Heart left ventricle (tissue), 16 donors: ENCODE measurements at regions not wholly inside any gene's neighbourhood (a gene's known extent, or its start where the extent isn't known, plus 50 kb on each side); places are given as distances from the start of the nearest gene placed in this dataset.
"Not testable (repeated sequence)": the region's sequence is repeated elsewhere in the genome, so short reads cannot be mapped to it uniquely, and the experiment has no call there.

ENCODE experiments used
- ATAC-seq, 4 donors: fragments of 200-7000 bp; cut with Tn5 transposase; one replicate each; pipeline ENCODE4 v1.9.1; 2020 to 2022; ENCODE audit warnings: moderate library complexity in 4 of 4, mild to moderate bottlenecking in 3 of 4, moderate number of reproducible peaks in 1 of 4
- DNase-seq, 5 donors: peaks; one replicate each; pipeline ENCODE4 v3.0.0-alpha.2; 2020
- H3K27ac ChIP-seq, 12 donors: fragments of 200-600 bp; sonication (generic) in 4 of 12; one replicate each; pipeline versions ENCODE4 v1.5.0 to v1.8.0; 2016 to 2022; ENCODE audit warnings: mild to moderate bottlenecking in 2 of 12
- H3K27me3 ChIP-seq, 9 donors: fragments of 200-600 bp; sonication (generic) in 2 of 9; one replicate each; pipeline versions ENCODE4 v1.5.1 to v1.8.0; 2016 to 2022; ENCODE audit warnings: mild to moderate bottlenecking in 3 of 9
- H3K36me3 ChIP-seq, 9 donors: fragments of 200-600 bp; sonication (generic) in 2 of 9; one replicate each; pipeline versions ENCODE4 v1.5.0 to v1.8.0; 2018 to 2022; ENCODE audit warnings: mild to moderate bottlenecking in 2 of 9
- H3K4me1 ChIP-seq, 12 donors: fragments of 200-600 bp; sonication (generic) in 4 of 12; one replicate each; pipeline versions ENCODE4 v1.5.0 to v1.8.0; 2016 to 2022; ENCODE audit warnings: mild to moderate bottlenecking in 3 of 12
- H3K4me3 ChIP-seq, 12 donors: fragments of 200-600 bp; sonication (generic) in 4 of 12; one replicate each; pipeline versions ENCODE4 v1.5.0 to v1.8.0; 2017 to 2022; ENCODE audit warnings: mild to moderate bottlenecking in 9 of 12, moderate library complexity in 4 of 12
- H3K9me3 ChIP-seq, 12 donors: fragments of 200-600 bp; sonication (generic) in 4 of 12; one replicate each; pipeline versions ENCODE4 v1.5.0 to v1.8.0; 2016 to 2022; ENCODE audit warnings: mild to moderate bottlenecking in 1 of 12
- CTCF ChIP-seq, 12 donors: fragments of 200-600 bp; sonication (generic) in 4 of 12; IDR thresholded peaks; one replicate each; pipeline versions ENCODE4 v1.5.0 to v1.8.0; 2018 to 2022; ENCODE audit warnings: antibody characterized with exemption in 12 of 12, mild to moderate bottlenecking in 5 of 12
- POLR2A ChIP-seq, 2 donors: fragments of 450-650 bp; IDR thresholded peaks; one replicate each; pipeline ENCODE4 v1.6.1; 2017; ENCODE audit warnings: antibody characterized with exemption in 2 of 2, mild to moderate bottlenecking in 2 of 2, moderate library complexity in 2 of 2
- WGBS, 4 donors: extraction: QIAGEN DNeasy Blood & Tissue Kit in 2 of 4; methylation state at CpG; one replicate each; pipeline versions ENCODE4 v1.1.5 to v1.1.7; 2013 to 2018; 5-methylcytosine and 5-hydroxymethylcytosine counted together
- intact Hi-C, 10 donors: fragments of 100-400 bp; cut with DNase I; formaldehyde crosslinking; loops; one replicate each; pipeline versions ENCODE4 v1.11.1 to v1.14.2; 2022
- donor health status: ischemic (EF 13 %, LVEDD 7.1; RV severe dilation, severe dysfunction).
- donor health status: healthy with polysubstance abuse.
- donor health status: DM: no; HTN: yes; CAD: no.
- donor health status: DM: no; HTN: no; CAD: no.
- donor health status: ischemic (EF 25% LVEDD 6.9; RV normal size, moderate dysfunction).
- donor health status: ischemic (EF 25% LVEDD 5.7; RV mildly dilated, moderate dysfunction).
- donor health status: healthy.
- donor health status: DM: yes; HTN: yes; CAD: no.
- donor health status: ischemic (EF 35%, LVEDD 5.7; RV mildly dilated, moderate dysfunction).
- donor health status: nonischemic (EF 11% LVEDD 7.7; RV severe dilation, severe dysfunction).
- donor health status: DM: yes; HTN: yes; CAD: no.
- donor health status: PGD.
- donor health status: ischemic (EF 29% LVEDD 5.4; RV normal size, mild dysfunction).
- donor health status: nonischemic (EF 23%, LVEDD 6.1; RV moderate dilation, normal function).

DNA sequence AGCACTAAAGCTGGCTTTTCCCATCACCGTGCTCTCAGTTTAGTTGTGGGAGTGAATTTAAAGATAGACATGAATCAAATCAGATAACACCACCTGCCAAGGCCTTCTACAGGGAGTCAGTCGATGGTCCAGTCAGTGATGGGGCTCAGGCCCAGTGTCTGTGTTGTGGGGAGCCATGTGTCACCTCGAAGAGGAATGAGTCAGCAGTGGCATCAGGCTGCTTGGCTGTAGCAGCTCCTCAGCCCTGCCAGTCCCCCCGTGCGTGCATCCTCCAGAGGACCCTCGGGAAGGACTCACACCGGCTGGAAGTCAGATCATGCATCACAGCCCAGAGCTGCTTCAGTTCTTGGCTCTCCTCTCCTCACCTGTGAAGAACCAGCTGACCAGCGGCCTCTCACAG is 420.4 kb upstream of the RAB6C start:
- 72 to 82% (median 73%) methylated on average over 8 of the region's 8 CpGs for WGBS, 4 donors

DNA sequence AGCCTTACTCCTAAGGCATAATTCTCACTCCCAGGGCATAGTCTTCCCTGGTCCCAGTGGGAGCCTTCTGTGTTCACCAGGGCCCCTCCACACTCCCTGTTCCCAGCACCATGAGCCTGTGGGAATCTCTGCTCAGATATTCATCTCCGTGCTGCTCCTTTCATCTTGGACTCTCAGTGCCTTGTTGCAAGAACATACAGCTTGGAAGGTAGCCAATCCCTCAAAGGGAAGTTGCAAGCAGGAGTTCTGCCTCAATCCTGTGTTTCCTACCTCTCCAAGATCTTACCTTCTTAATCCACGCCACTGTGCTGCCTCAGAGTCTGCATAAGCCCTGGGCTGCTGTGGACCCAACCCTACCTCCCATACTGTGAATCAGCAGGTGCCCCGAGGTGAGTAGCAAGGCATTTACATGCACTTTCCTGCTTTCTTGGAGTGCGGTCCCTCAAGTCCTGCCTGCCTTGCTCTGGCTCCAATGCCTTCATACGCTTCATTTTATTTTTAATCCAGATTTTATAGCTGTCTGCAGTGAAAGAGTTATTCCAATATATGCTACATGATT is 413.8 kb upstream of the RAB6C start:
- DNase-seq (no peak), ATAC-seq (no peak)
- H3K4me1 ChIP-seq = no peaks in the 10 kb centered on the region
- intact Hi-C loops = no loop called here
- H3K27ac ChIP-seq = no peak overlapping the region
- TF ChIP-seq POLR2A (IDR thresholded peaks at IDR 0.05) (no peak), CTCF (IDR thresholded peaks at IDR 0.05) (no peak)
- H3K27me3 ChIP-seq = peaks cover 0 to 6% (median 0%) of the 10 kb centered on the region in 9 donors
- H3K36me3 ChIP-seq = no peaks in the 10 kb centered on the region
- WGBS, 4 donors = 37 to 54% (median 46%) methylated on average over 5 of the region's 5 CpGs
- H3K4me3 ChIP-seq = no peak overlapping the region
- H3K9me3 ChIP-seq = peaks cover 0 to 16% (median 3%) of the 10 kb centered on the region in 12 donors

More for the DNA sequence above, 420.4 kb upstream of the RAB6C start:
- Histone ChIP-seq H3K36me3 (no peaks in the 10 kb centered on the region), H3K4me1 (no peaks in the 10 kb centered on the region), H3K9me3 (peaks cover 0 to 4% (median 0%) of the 10 kb centered on the region in 12 donors), H3K27me3 (peaks cover 0 to 4% (median 0%) of the 10 kb centered on the region in 9 donors), H3K27ac (no peak overlapping the region), H3K4me3 (no peak overlapping the region)
- DNase-seq (no peak), ATAC-seq (no peak)
- intact Hi-C loops = no loop called here
- TF ChIP-seq CTCF (IDR thresholded peaks at IDR 0.05) (no peak), POLR2A (IDR thresholded peaks at IDR 0.05) (no peak)

- H3K4me3 ChIP-seq, H3K36me3 ChIP-seq, H3K27ac ChIP-seq, H3K4me1 ChIP-seq, ATAC-seq, DNase-seq, H3K27me3 ChIP-seq, intact Hi-C loops: not testable (repeated sequence)
- H3K9me3 ChIP-seq = peaks cover 0 to 44% (median 16%) of the 10 kb centered on the region in 12 donors
- WGBS, 4 donors = 97 to 99% (median 99%) methylated on average over 2 of the region's 2 CpGs
Observed at GRCh38 chr2:129570812-129571211, 408.7 kb upstream of the RAB6C start.

GRCh38 chr2:129575431-129575830 is 404.0 kb upstream of the RAB6C start:
- 74 to 78% (median 75%) methylated on average over 2 of the region's 2 CpGs for WGBS, 4 donors
- ATAC-seq (no peak), DNase-seq (no peak)
- TF ChIP-seq POLR2A (IDR thresholded peaks at IDR 0.05) (no peak), CTCF (IDR thresholded peaks at IDR 0.05) (no peak)
- intact Hi-C loops = no loop called here
- Histone ChIP-seq H3K4me1 (no peaks in the 10 kb centered on the region), H3K27me3 (no peaks in the 10 kb centered on the region), H3K9me3 (peaks cover 0 to 36% (median 12%) of the 10 kb centered on the region in 12 donors), H3K36me3 (no peaks in the 10 kb centered on the region), H3K27ac (no peak overlapping the region), H3K4me3 (no peak overlapping the region)

DNA sequence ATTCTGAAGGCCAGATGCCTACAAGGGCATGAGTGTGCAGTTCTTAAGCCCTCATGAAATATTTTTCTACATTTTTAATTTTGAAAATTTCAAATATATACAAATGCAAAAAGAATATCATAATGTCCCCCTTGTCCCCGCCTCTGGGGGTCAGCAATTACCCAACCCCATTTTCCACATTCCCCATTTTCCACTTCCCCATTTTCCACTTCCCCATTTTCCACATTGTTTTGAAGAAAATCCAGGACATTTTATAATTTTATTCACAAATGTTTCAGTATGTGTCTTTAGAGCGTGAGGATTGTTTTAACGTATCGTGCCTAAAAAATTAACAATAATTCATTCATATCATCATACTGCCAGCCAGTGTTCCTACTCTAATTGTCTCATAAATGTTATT is 403.6 kb upstream of the RAB6C start:
- H3K4me3 ChIP-seq = no peak overlapping the region
- H3K9me3 ChIP-seq = peaks cover 0 to 32% (median 8%) of the 10 kb centered on the region in 12 donors
- ATAC-seq (no peak), DNase-seq (no peak)
- no peaks in the 10 kb centered on the region for H3K36me3 ChIP-seq
- intact Hi-C loops = no loop called here
- H3K27me3 ChIP-seq = no peaks in the 10 kb centered on the region
- 90 to 93% (median 91%) methylated on average over 4 of the region's 4 CpGs for WGBS, 4 donors
- H3K27ac ChIP-seq = no peak overlapping the region
- TF ChIP-seq CTCF (IDR thresholded peaks at IDR 0.05) (no peak), POLR2A (IDR thresholded peaks at IDR 0.05) (no peak)
- H3K4me1 ChIP-seq = no peaks in the 10 kb centered on the region
